ENCODE measurements at regions not wholly inside any gene's neighbourhood (a gene's known extent, or its start where the extent isn't known, plus 50 kb on each side); places are given as distances from the start of the nearest gene placed in this dataset.

GRCh38 chr5:54610197-54610944 lies 92.8 kb downstream of the SNX18 start:
- no peak for TF ChIP-seq CTCF (conservative IDR thresholded peaks at IDR 0.05)
- no peak for TF ChIP-seq EZH2 (IDR thresholded peaks at IDR 0.05; ENCODE audit: low read depth)

All from PC-9 (cell line).